ENCODE measurements at regions not wholly inside any gene's neighbourhood (a gene's known extent, or its start where the extent isn't known, plus 50 kb on each side); places are given as distances from the start of the nearest gene placed in this dataset.

- intact Hi-C loops (cut with DNase I): no loop called here
- DNase-seq (no peak), ATAC-seq (no peak), FAIRE-seq (no peak)
- Histone ChIP-seq H3K4me3 (no peak overlapping the region), H3K36me3 (no peaks in the 10 kb centered on the region), H3K27ac (no peak overlapping the region), H3K9me3 (no peaks in the 10 kb centered on the region), H3K4me1 (no peaks in the 10 kb centered on the region), H3K27me3 (no peaks in the 10 kb centered on the region)
- TF ChIP-seq CTCF (IDR thresholded peaks at IDR 0.05): no peak
- 84 to 88% methylated on average over 5 of the region's 5 CpGs for WGBS, 2 donors
Measured at GRCh38 chr17:69898601-69899000, 176.4 kb upstream of the KCNJ16 start.

- Histone ChIP-seq H3K4me1 (no peaks in the 10 kb centered on the region), H3K4me3 (no peak overlapping the region), H3K36me3 (no peaks in the 10 kb centered on the region), H3K9me3 (no peaks in the 10 kb centered on the region), H3K27me3 (no peaks in the 10 kb centered on the region), H3K27ac (no peak overlapping the region)
- intact Hi-C loops (cut with DNase I): no loop called here
- no peak for TF ChIP-seq CTCF (IDR thresholded peaks at IDR 0.05)
- FAIRE-seq (no peak), DNase-seq (no peak), ATAC-seq (no peak)
- WGBS, 2 donors: 78 to 93% methylated on average over 3 of the region's 3 CpGs
Measured at GRCh38 chr17:69900101-69900500, 174.9 kb upstream of the KCNJ16 start.

- FAIRE-seq (no peak), ATAC-seq (no peak), DNase-seq (no peak)
- no peaks in the 10 kb centered on the region for H3K4me1 ChIP-seq
- no peaks in the 10 kb centered on the region for H3K27me3 ChIP-seq
- H3K27ac ChIP-seq: no peak overlapping the region
- intact Hi-C loops (cut with DNase I): no loop called here
- WGBS, 2 donors: 60 to 79% methylated on average over 8 of the region's 8 CpGs
- H3K9me3 ChIP-seq: no peaks in the 10 kb centered on the region
- H3K4me3 ChIP-seq: no peak overlapping the region
- no peak for TF ChIP-seq CTCF (IDR thresholded peaks at IDR 0.05)
- H3K36me3 ChIP-seq: no peaks in the 10 kb centered on the region
Measured at GRCh38 chr17:69900829-69901228, 174.2 kb upstream of the KCNJ16 start.

GRCh38 chr17:69906306-69906705 lies 168.7 kb upstream of the KCNJ16 start:
- H3K4me1 ChIP-seq: no peaks in the 10 kb centered on the region
- intact Hi-C loops (cut with DNase I): no loop called here
- no peak for FAIRE-seq
- no peak for TF ChIP-seq CTCF (IDR thresholded peaks at IDR 0.05)
- no peak for ATAC-seq
- no peaks in the 10 kb centered on the region for H3K27me3 ChIP-seq
- no peak overlapping the region for H3K4me3 ChIP-seq
- no peaks in the 10 kb centered on the region for H3K36me3 ChIP-seq
- WGBS, 2 donors: 85 to 92% methylated on average over 4 of the region's 4 CpGs
- no peak for DNase-seq
- no peaks in the 10 kb centered on the region for H3K9me3 ChIP-seq
- H3K27ac ChIP-seq: no peak overlapping the region

GRCh38 chr17:69907132-69907847 lies 167.7 kb upstream of the KCNJ16 start:
- no peak overlapping the region for H3K4me3 ChIP-seq
- H3K4me1 ChIP-seq: no peaks in the 10 kb centered on the region
- WGBS, 2 donors: 76 to 83% methylated on average over 11 of the region's 11 CpGs
- no peak overlapping the region for H3K27ac ChIP-seq
- ATAC-seq (no peak), DNase-seq (no peak), FAIRE-seq (no peak)
- no peaks in the 10 kb centered on the region for H3K9me3 ChIP-seq
- no peaks in the 10 kb centered on the region for H3K27me3 ChIP-seq
- intact Hi-C loops (cut with DNase I): no loop called here
- H3K36me3 ChIP-seq: no peaks in the 10 kb centered on the region
- TF ChIP-seq CTCF (IDR thresholded peaks at IDR 0.05): no peak
